ENCODE measurements at regions not wholly inside any gene's neighbourhood (a gene's known extent, or its start where the extent isn't known, plus 50 kb on each side); places are given as distances from the start of the nearest gene placed in this dataset.
"Not testable (repeated sequence)": the region's sequence is repeated elsewhere in the genome, so short reads cannot be mapped to it uniquely, and the experiment has no call there.

DNA sequence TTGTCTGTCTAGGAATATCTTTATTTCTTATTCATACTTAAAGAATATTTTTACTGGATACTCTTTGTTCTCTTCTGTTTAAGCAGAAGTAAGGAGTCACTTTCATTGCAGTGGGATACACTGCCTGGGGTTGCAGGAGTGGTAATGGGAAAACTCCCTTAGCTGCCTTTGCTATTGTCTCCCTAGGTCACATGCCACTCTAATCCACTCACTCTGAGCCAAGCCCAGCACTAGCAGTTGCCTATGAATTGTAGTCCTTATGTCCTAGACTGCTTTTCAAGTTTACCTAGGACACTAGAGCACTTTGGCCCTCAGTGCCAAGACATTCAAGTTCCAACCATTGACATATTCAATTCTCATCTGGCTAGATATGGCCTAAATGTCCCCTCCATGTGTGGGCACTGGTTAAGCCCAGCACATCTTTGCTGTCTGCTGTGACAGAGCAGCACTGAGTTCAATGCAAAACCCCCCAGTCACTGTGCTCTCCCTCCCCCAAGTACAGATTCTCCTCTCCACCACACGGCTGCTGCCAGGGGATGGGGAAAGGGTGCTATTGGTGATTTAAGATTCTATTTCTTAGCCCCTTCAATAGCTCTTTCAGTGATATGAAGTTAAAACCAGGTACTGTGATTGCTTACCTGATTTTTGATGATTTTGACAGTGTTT is 991.7 kb upstream of the KCND2 start:
- no peak for DNase-seq (ENCODE audit: low read depth in 1 of 2, low spot score in 1 of 2)
- no peak overlapping the region for H3K4me3 ChIP-seq (replicated peaks; ENCODE audit: insufficient read depth, low read length)
- no peak for TF ChIP-seq SPI1 (IDR thresholded peaks at IDR 0.05; ENCODE audit: borderline replicate concordance, low read depth)
- H3K27ac ChIP-seq (replicated peaks), result no peak overlapping the region
- no peaks in the 10 kb centered on the region for H3K27me3 ChIP-seq (ENCODE audit: insufficient read depth, poor library complexity, severe bottlenecking)

GRCh38 chr7:119283353-119283752 is 989.6 kb upstream of the KCND2 start:
- Histone ChIP-seq H3K27me3 (ENCODE audit: insufficient read depth, poor library complexity, severe bottlenecking) (no peaks in the 10 kb centered on the region), H3K27ac (replicated peaks) (no peak overlapping the region), H3K4me3 (replicated peaks; ENCODE audit: insufficient read depth, low read length) (no peak overlapping the region)
- no peak for DNase-seq (ENCODE audit: low read depth in 1 of 2, low spot score in 1 of 2)
- TF ChIP-seq SPI1 (IDR thresholded peaks at IDR 0.05; ENCODE audit: borderline replicate concordance, low read depth) (no peak), POLR2AphosphoS5 (IDR thresholded peaks at IDR 0.05; ENCODE audit: low read depth) (no peak)
- TF ChIP-seq, protein P1, sequence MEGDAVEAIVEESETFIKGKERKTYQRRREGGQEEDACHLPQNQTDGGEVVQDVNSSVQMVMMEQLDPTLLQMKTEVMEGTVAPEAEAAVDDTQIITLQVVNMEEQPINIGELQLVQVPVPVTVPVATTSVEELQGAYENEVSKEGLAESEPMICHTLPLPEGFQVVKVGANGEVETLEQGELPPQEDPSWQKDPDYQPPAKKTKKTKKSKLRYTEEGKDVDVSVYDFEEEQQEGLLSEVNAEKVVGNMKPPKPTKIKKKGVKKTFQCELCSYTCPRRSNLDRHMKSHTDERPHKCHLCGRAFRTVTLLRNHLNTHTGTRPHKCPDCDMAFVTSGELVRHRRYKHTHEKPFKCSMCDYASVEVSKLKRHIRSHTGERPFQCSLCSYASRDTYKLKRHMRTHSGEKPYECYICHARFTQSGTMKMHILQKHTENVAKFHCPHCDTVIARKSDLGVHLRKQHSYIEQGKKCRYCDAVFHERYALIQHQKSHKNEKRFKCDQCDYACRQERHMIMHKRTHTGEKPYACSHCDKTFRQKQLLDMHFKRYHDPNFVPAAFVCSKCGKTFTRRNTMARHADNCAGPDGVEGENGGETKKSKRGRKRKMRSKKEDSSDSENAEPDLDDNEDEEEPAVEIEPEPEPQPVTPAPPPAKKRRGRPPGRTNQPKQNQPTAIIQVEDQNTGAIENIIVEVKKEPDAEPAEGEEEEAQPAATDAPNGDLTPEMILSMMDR (IDR thresholded peaks at IDR 0.05; ENCODE audit: insufficient read depth, low read length), result no peak
- TF ChIP-seq, protein P2, sequence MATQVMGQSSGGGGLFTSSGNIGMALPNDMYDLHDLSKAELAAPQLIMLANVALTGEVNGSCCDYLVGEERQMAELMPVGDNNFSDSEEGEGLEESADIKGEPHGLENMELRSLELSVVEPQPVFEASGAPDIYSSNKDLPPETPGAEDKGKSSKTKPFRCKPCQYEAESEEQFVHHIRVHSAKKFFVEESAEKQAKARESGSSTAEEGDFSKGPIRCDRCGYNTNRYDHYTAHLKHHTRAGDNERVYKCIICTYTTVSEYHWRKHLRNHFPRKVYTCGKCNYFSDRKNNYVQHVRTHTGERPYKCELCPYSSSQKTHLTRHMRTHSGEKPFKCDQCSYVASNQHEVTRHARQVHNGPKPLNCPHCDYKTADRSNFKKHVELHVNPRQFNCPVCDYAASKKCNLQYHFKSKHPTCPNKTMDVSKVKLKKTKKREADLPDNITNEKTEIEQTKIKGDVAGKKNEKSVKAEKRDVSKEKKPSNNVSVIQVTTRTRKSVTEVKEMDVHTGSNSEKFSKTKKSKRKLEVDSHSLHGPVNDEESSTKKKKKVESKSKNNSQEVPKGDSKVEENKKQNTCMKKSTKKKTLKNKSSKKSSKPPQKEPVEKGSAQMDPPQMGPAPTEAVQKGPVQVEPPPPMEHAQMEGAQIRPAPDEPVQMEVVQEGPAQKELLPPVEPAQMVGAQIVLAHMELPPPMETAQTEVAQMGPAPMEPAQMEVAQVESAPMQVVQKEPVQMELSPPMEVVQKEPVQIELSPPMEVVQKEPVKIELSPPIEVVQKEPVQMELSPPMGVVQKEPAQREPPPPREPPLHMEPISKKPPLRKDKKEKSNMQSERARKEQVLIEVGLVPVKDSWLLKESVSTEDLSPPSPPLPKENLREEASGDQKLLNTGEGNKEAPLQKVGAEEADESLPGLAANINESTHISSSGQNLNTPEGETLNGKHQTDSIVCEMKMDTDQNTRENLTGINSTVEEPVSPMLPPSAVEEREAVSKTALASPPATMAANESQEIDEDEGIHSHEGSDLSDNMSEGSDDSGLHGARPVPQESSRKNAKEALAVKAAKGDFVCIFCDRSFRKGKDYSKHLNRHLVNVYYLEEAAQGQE (IDR thresholded peaks at IDR 0.05; ENCODE audit: insufficient replicate concordance, low read depth), result no peak

DNA sequence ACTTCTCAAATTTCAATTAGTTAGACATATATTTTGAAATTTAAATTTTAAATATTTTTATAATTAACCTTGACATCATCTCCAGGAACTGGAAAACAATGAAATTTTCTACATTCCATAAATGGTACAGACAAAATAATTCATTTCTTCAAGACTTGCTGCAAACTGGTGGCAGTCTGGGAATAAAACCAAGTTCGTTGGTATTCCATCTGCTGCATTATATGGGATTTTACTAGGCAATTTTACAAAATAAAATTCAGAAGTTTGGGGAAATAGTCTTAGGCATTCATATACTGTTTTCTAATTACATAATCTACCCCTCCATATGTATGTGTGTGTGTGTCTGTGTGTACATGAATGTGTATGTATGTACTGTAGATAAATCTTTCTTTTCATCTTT is 984.6 kb upstream of the KCND2 start:
- no peak for DNase-seq (ENCODE audit: low read depth in 1 of 2, low spot score in 1 of 2)
- Histone ChIP-seq H3K27ac (replicated peaks) (no peak overlapping the region), H3K27me3 (ENCODE audit: insufficient read depth, poor library complexity, severe bottlenecking) (no peaks in the 10 kb centered on the region), H3K4me3 (replicated peaks; ENCODE audit: insufficient read depth, low read length) (no peak overlapping the region)
- TF ChIP-seq, protein P1 (IDR thresholded peaks at IDR 0.05; ENCODE audit: insufficient read depth, low read length), result no peak
- TF ChIP-seq, protein P2 (IDR thresholded peaks at IDR 0.05; ENCODE audit: insufficient replicate concordance, low read depth), result no peak
- TF ChIP-seq POLR2AphosphoS5 (IDR thresholded peaks at IDR 0.05; ENCODE audit: low read depth) (no peak), SPI1 (IDR thresholded peaks at IDR 0.05; ENCODE audit: borderline replicate concordance, low read depth) (no peak), GABPA (IDR thresholded peaks at IDR 0.05; ENCODE audit: low read depth) (no peak)

DNA sequence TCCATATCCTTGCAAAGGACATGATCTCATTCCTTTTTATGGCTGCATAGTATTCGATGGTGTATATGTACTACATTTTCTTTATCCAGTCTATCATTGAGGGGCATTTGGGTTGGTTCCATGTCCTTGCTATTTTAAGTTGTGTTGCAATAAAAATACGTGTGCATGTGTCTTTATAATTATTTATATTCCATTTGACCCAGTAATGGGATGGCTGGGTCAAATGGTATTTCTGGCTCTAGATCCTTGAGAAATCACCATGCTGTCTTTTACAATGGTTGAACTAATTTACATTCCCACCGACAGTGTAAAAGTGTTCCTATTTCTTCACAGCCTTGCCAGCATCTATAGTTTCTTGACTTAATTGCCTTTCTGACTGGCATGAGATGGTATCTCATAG is 972.6 kb upstream of the KCND2 start:
- not testable (repeated sequence) for H3K27me3 ChIP-seq (ENCODE audit: insufficient read depth, poor library complexity, severe bottlenecking); H3K27ac ChIP-seq (replicated peaks); DNase-seq (ENCODE audit: low read depth in 1 of 2, low spot score in 1 of 2); H3K4me3 ChIP-seq (replicated peaks; ENCODE audit: insufficient read depth, low read length)

GRCh38 chr7:119320316-119320715 is 952.7 kb upstream of the KCND2 start:
- Histone ChIP-seq H3K27ac (replicated peaks) (no peak overlapping the region), H3K4me3 (replicated peaks; ENCODE audit: insufficient read depth, low read length) (no peak overlapping the region), H3K27me3 (ENCODE audit: insufficient read depth, poor library complexity, severe bottlenecking) (no peaks in the 10 kb centered on the region)
- DNase-seq (ENCODE audit: low read depth in 1 of 2, low spot score in 1 of 2), result no peak
- TF ChIP-seq POLR2AphosphoS5 (IDR thresholded peaks at IDR 0.05; ENCODE audit: low read depth) (no peak), SPI1 (IDR thresholded peaks at IDR 0.05; ENCODE audit: borderline replicate concordance, low read depth) (no peak), GABPA (IDR thresholded peaks at IDR 0.05; ENCODE audit: low read depth) (no peak)
- TF ChIP-seq, protein P2 (IDR thresholded peaks at IDR 0.05; ENCODE audit: insufficient replicate concordance, low read depth), result no peak
- TF ChIP-seq, protein P1 (IDR thresholded peaks at IDR 0.05; ENCODE audit: insufficient read depth, low read length), result no peak
